Eye (tissue), 1 donor: ENCODE measurements at regions not wholly inside any gene's neighbourhood (a gene's known extent, or its start where the extent isn't known, plus 50 kb on each side); places are given as distances from the start of the nearest gene placed in this dataset.

ENCODE experiments used
- DNase-seq: peaks from one replicate; pipeline ENCODE4 v3.0.0-alpha.2; 2015

DNA sequence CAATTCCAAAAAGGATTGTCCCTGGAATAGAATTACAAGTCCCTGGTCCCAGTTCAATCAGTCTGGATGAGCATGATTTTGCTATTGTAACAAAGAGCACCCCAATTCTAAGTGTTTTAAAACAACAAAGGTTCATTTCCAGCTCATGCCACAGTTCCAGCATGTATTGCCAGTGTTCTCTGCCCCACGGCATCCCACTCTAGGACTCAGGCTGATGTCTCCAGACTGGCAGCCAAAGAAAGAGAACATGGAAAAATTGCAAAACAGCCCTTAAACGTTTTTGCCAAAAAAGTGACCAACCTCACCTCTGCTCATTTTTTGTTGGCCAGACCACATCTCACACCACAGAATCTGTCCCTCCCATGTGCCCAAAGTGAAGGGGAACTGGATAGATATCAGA, 116.0 kb upstream of the PLXNC1 start:
- no peak for DNase-seq

DNA sequence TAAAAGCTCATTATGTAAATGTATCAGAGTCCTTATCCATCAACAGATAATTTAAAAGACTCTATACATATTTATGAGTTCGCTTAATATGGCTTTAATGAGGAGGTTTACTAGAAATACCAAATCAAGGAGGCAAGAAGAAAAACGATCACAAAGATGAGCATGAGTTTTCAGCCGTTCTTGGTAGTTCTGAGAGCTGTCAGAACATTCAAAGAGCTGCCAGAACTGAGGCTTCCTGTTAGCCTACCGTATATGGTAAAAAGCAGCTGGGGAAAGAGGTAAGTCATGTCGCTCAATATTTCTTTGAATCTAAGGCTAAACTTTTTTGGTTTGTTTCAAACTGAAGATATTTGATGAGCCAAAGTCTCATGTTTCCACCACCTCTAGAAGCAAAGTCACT, 115.3 kb upstream of the PLXNC1 start:
- DNase-seq, result no peak

DNA sequence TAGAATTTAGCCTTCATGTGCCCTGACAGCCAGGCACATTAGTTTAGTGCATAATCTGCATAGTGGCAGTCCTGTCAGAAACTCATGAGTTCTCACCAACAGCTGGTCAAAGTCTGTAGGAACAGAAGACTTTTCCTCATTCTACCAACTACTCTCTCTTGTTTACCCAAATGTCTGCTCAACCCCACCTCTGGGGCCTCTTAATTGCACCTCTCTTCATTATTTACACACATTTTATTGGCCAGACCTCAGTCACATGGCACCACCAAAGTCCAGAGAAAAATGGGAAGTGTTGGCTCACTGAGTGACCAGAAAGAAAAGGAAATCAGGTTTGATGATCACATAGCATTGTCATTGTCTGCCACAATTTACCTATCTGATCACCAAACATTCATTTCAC, 114.6 kb upstream of the PLXNC1 start:
- no peak for DNase-seq

DNA sequence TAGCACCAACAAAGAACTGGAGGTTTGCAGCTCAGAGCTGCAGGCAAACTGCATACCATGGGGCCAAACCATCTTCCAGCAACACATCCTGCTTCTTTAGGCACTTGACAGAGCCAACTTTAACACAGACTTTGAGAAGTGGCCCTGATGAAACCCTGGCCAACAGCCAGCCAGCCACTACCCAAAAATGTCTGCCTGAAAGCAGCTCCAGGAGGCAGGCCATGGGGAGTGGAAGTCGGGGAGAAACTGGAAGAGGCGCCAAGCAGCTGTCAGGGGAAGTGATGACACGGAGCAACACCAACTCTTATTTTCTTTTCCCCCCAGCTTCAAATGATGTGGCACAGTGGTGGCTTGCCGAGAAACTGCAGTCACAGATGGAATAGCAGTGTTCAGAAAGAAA, 110.9 kb upstream of the PLXNC1 start:
- DNase-seq, result no peak

DNA sequence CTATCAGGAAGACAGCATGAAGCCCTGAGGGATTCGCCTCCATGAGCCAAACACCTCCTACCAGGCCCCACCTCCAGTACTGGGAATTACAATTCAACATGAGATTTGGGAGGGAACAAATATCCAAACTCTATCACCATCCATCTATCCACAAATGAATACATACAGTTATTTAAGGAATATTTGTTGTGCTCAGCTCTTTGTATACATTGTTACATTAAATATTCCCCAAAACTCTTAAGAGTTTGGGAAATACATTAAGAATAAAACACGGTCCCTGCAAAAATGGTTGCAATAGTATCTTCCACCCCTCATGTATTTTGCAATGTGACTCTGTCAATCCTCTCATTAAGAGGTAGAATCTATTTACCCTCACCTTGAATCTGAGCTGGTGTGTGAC, 109.8 kb upstream of the PLXNC1 start:
- DNase-seq, result no peak

DNA sequence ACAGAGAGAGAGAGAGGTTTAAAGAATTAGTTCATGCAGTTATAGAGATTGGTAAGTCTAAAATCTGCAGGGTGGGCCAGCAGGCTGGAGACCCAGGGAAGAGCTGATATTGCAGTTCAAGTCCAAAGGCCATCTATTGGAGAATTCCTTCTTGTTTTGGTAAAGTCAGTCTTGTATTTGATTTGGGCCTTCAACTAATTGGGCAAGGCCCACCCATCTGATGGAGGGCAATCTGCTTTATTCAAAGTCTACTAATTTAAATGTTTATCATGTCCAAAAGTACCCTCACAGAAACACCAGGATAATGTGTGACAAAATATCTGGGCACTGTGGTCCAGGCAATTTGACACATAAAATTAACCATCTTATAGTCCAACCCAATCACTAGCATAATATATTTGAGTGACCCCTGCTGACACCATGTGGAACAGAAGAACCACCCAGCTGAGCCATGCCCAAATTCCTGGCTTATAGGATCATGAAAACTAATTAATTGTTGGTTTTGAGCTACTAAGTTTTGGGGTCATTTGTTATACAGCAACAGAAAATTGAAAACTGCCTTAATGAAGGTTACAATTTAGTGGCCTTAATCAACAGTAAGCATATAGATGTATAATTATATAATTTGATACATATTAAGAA, 109.1 kb upstream of the PLXNC1 start:
- DNase-seq, result no peak

DNA sequence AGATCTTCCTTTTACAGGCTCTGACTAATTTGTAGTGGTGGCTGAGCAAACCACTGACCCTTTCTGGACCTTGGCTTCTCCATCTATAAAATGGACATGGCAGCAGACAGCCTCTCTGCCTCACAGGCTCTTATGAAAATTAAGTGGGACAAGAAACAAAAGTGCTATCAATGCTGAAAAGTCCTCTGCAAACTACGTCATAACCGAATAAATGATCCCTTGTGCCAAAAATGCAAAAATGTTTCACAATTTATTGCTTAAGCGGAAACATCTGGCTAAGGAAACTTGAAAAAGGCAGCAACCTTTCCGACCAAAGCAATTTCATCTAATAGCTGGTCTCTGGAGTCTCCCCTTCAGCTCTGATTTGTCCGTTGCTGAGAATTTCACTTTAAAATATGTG, 108.5 kb upstream of the PLXNC1 start:
- DNase-seq, result no peak

DNA sequence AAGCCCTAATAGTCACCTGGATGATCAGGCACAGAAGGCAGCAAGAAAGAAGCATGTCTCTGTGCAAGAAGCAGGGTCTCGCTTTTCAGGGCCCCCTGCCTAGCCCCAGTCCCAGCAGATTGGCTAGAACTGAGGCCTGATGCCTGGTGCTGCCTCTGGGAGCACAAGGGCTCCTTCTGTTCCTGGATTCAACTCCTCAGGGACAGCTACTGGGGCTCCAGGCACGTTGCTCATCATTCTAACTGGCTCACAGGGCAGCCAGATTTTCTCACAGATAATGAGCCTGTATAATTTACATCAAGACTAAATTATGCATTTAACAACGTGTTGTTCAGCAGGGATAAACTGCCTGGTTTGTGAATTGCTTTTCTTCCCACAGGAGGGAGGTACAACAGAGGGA, 106.5 kb upstream of the PLXNC1 start:
- DNase-seq, result no peak

DNA sequence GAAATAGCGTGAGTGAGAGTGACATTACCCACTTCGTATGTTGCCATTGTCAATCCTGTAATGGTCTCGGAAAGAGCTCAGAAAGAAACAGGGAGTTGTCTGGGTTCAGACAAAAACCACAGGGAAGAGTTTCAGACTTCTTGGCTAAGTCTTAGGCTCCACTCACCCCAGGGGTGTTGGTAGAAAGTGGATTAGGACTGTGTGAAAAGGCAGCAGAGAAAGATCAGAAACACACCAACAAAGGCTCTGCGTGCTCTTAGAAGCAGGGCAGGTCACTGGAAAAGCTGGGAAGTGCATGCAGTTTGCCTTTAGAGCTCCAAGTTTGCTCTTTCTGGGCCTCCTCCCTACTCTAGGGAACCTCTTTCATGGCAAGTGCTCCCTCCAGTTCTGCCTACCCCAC, 106.1 kb upstream of the PLXNC1 start:
- no peak for DNase-seq

DNA sequence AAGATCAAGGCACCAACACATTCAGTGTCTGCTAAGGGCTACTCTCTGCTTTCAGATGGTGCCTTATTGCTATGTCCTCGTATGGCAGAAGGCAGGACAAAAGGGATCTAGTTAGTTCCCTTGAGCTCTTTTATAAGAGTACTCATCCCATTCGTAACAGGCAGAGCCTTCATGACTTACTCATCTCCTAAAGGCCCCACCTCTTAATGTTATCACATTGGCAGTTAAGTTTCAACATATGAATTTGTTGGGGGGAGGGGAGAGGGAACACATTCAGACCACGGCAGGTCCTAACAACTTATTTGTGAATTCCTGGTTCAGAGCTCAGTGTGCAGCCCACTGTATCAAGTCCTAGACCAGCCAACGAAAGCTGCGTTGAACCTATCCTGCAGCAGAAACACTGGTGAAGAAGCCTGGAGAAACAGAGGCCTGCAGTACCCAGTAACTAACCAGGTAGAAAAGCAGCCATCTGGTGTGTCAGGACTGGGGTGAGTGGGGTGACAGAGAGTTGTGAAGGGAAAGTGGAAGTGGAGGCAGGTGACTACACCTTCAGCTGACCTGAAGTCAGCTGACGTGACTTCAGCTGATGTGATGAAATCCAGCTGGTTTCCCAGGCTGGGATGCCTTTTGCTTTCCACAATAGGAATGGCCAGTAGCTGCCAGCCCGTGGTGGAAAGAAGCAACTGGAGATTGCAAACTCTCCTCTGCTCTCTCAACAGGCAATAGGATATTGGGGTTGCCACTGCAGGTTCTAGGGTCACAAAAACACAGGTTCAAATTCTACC, 101.6 kb upstream of the PLXNC1 start:
- no peak for DNase-seq

DNA sequence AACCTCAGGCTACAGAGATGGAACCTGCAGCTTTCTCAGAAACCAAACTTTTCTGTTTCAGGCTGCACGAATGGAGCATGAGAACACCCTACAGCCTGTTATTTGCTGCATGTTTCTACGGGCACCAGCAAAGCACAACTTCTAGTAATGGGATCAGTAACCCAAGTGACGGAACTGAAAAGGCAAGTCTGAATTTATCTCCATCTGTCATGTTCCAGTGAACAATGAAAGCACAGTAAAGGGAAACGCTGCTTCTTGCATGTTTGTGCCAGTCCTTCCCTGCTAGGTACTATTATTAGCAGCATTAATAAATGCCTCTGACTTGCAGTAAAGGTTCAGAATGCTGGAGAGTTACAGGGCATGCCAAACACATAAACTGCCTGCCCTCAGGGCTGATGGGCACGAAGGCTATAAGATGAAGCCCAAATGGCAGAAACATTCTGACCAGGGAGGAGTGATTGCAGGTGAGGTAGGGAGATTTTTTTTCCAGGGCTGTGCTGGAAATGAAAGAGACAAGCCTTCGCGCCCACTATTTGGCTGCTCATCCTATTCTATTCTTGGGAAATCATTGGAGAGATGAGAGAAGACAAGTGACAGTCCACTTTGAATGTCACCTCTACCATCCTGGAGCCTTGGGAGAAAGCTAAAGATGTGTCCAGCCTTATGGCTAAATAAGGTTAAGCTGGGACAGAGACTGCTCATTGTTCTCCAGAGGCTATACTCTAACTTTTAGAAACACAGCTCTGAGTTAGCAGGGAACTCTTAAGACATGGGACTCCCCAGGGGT, 100.4 kb upstream of the PLXNC1 start:
- peak; percentile 38 for DNase-seq

DNA sequence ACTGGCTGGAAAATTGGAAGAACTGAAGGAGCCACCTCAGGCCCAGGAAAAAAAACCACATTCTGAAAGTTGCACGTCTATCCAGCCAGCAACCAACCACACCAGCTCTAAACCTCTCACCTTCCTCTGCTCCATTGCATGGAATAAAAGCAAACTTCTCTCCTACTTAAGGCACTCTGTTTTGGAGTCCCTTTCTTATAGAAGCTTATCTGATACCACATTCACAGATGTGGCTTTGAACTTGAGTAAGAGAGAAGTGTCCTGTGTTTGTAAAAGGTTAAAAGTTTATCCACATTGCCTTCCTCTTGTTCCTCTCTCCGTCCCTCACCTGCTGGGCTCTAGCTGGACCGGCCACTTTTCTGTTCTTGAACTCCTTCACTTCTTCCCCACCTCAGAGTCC, 99.6 kb upstream of the PLXNC1 start:
- DNase-seq, result no peak

DNA sequence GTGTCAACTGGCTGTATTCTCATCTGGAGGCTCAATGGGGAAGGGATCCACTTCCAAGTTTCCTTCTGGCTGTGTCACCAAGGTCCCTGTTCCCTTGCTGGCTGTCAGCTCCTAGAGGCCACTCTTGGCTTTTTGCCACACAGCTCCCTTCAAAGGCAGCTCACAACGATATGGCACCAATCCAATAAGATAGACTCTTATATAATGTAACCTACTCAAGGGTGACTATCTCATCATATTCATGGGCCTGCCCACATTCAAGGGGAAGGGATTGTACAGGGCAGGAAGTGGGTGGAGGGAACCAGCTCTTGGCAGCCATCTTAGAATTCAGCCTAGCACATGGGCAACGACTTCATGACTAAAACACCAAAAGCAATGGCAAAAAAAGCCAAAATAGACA, 98.7 kb upstream of the PLXNC1 start:
- DNase-seq, result no peak

DNA sequence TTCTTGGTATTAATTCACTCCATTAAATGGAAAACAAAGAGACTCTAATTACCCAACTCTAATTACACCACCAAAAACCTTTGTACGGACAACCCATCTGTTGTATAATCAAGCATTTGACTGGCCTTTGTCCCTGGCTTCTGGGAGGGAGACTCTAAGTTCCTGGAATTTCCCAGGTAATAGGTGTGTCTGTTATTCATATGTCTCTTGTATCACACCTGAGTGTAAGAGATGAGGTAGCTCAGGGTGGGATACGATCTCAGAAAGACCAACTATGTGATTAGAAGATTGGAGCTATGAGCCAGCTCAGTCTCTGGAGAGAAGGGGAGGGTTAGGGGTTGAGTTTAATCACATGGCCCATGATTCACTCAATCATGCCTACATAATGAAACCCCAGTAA, 94.7 kb upstream of the PLXNC1 start:
- no peak for DNase-seq

DNA sequence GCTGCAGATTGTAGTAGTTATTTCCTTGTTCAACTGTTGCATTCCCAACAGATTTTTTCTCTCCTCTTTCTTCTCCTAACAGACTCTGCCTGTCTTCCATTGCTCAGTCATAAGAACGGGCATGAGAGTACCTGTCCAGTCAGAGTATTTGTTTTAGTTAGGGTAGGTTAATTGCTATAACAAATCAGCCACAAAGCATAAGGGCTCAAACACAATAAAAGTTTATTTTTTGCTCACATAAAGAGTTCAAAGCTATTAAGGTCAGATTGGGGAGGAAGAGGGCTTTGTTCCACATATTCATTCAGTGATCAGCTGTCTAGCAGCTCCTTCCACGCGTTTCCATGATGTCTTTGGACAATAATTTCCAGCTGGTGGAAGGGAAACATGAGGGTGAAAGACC, 92.8 kb upstream of the PLXNC1 start:
- DNase-seq, result no peak

DNA sequence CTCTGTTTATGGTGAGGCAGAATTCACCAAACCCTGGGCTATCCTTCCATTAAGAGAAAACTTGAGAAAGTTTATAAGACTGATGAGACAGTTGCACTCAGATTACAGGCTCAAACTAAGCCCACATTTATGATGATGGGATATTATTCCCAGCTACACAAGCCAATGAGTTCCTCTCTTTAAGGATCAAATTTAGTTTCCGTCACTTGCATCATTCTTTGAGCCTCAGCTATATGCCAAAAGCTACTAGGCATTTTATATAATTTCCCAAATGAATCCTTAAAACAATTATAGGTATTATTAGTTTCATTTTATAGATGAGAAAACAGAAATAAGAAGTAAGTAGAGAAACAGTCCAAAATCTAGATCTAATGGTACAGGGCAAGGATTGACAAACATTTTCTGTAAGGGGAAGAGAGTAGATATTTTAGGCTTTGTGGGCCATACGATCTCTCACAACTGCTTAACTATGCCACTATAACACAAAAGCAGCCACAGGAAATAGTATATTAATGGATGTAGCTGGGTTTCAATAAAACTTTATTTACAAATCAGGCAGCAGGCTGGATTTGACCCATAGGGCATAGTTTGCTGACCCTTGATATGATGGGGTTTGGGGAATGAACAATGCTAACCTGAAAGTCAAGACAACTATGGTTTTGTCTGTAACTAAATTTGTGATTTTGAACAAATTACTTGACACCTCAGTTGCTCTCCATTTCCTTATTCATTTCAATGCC, 91.8 kb upstream of the PLXNC1 start:
- no peak for DNase-seq

DNA sequence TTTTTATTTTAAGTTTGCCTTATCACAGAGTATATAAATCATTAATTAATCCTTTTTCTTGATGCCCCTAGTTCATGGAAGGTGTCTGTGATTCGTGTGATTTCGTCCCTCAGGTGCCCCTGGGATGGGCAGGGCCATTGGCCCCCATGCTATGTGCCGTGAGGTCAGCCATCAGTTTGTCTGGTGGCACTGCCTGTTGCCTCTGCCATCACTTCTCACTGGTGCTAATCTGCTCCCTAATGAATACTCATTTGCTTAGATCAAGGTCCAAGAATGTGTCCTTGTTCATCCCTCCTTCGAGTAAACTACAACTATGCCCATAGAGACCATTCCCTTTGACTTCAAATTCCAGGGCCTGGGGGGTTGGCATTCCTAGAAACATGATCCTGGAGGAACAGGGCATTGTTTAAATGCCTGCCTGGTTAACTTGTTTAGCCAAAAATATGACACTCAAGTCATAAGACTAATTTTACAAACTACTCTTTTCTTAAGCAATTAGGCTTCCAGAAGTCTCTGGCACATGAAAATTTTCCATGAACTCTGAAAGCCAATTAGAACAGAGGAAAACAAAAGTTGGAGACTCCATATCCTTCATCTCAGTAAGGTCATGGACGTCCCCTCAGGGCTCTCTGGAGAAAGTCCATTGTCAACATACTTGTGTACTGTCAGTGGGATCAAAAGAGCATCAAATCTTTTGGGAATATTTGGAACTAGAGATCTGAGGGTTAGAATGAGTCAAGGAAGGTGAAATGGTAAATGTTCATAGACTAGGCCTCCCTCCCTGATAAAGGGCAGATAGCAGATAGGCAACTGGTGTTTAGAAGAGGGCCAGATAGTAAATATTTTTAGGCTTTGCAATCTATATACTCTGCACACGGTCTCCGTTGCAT, 90.9 kb upstream of the PLXNC1 start:
- DNase-seq, result no peak

DNA sequence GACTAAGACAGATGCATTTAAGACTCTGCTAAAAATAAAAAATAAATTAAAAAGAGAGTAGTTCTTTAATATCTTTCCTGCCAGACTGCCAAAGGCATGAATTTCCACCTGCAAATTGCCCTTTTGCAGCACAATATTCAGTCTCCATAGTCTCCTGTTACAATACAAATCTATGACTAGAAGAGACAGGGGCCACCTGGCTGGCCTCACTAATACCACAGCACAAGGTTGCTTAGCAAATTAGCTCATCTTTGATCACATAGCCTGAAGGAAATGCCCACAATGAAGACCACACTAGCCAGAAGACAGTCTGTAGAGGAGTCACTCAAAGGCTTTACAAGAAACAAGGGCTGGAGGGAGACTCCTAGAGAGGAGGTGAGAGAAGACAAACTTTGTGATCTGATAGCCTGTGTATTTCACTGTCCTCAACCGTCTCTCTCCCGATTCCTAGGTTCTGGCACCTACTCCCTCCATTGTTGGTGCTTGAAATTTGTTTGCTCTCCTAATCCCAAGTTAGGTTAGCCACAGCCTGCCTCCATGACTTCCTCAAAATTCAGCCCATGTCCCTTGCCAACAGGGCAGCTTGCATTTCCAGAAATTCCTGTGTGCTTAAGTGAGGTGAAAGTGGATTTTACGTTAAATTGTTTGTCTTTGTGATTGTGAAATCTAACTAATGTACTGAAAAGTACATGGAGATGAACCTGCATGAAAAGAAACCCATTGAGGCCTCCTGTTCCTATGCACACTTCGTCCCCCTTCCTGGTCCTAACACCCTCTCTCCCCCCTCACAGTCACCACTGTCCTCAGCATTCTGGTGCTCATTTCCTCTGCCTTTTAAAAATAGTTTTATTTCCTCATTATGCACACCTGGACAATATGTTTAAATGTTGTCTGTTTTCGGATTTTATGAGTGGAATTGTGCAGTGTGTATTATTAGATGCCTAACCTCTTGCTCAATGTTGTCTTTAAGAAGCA, 88.7 kb upstream of the PLXNC1 start:
- no peak for DNase-seq

DNA sequence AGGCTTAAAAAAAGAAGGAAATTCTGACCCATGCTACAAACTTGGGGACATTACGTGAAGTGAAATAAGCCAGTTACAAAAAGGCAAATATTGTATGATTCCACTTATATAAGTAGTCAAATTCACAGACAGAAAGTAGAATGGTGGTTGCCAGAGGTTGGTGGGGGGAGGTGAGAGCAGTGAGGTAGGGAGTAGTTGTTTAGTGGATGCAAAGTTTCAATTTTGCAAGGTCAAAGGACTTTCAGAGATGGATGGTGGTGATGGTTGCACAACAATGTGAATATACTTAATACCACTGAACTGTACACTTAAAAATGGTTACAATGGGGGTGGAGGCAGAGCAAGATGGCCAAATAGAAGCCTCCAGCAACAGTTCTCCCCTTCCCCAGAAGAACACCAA, 86.2 kb upstream of the PLXNC1 start:
- DNase-seq, result no peak

DNA sequence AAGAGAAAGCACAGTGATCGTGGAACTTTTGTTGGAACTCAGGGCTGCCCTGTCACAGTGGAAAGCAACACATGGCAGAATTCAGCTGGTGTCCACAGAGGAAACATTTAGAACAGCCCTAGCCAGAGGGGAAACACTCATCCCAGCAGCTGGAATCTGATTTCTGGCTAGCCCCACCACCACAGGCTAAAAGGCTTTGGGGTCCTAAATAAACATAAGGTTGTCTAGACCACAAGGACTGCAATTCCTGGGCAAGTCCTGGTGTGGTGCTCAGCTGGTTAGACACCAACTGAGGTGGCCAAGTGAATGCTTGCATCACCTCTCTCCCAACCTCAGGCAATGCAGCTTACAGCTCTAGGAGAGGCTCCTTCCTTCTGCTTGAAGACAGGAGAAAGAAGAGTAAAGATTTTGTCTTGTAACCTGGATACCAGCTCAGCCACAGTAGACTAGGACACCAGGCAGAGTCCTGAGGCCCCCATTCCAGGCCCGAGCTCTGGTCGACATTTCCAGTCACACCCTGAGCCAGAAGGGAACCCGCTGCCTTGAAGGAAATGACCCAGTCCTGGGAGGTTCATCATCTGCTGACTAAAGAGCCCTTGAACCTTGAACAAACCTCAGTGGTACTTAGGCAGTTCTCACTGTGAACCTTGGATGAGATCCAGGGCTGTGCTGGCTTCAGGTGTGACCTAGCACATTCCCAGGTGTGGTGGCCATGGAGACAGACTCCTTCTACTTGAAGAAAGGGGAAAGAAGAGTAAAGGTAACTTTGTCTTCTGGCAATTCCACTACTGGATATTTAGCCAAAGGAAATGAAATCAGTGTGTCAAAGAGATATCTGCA, 85.4 kb upstream of the PLXNC1 start:
- no peak for DNase-seq
